ENCODE measurements at regions not wholly inside any gene's neighbourhood (a gene's known extent, or its start where the extent isn't known, plus 50 kb on each side); places are given as distances from the start of the nearest gene placed in this dataset.

DNA sequence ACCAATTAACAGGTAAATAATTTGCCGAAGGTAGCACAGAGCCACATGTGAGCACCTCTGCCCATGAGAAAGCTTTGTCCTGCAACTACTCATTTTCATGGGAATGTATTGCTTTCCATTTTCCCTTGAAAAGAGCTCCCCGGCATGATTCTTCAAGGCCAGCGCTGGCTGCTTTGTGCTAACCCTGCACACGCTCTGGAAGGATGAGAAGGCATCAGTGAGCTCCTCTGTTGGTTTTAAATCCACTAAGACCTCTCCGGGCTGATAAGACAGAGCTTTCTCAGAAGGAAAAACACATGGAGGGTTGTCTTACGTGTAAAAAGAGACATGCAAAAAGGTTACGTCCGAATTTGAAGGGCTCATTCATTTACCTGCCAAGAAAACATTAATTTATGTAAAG, 553.9 kb upstream of the MKI67 start:
- Histone ChIP-seq H3K36me3 (no peaks in the 10 kb centered on the region), H3K4me3 (no peak overlapping the region), H3K9ac (no peak overlapping the region), H3K4me2 (no peak overlapping the region), H3K27ac (no peak overlapping the region), H3K27me3 (no peaks in the 10 kb centered on the region), H3K9me3 (no peaks in the 10 kb centered on the region), H4K20me1 (no peaks in the 10 kb centered on the region), H3K4me1 (peaks cover 13% of the 10 kb centered on the region)
- no peak for TF ChIP-seq Cebpa-rat (IDR thresholded peaks at IDR 0.05)

DNA sequence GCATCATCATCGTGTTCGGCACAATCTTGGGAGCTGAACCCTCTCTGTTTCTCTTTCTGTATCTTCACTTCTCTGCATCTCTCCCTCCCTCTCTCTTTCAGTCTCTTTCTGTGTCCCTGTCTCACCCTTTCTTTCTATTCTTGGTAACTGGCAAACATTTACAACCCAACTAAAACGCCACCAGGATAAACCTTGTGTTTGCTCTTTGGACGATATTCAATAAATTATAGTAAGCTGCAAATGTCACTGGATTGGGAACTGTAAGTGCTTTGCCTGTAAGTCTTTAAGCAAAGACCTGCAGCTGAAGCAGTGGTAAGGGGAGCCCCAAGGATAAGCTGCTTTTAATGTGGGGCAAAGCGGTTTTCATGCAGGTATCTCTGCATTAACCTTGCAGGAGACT, 558.0 kb upstream of the MKI67 start:
- Histone ChIP-seq H4K20me1 (no peaks in the 10 kb centered on the region), H3K4me3 (no peak overlapping the region), H3K4me1 (peaks cover 13% of the 10 kb centered on the region), H3K9me3 (no peaks in the 10 kb centered on the region), H3K27me3 (no peaks in the 10 kb centered on the region), H3K4me2 (no peak overlapping the region), H3K9ac (no peak overlapping the region), H3K27ac (no peak overlapping the region), H3K36me3 (no peaks in the 10 kb centered on the region)
- TF ChIP-seq Cebpa-rat (IDR thresholded peaks at IDR 0.05) = no peak

GRCh38 chr10:128686630-128687278, 560.5 kb upstream of the MKI67 start:
- Histone ChIP-seq H3K4me3 (no peak overlapping the region), H3K4me1 (peaks cover 8% of the 10 kb centered on the region), H3K4me2 (no peak overlapping the region), H3K27ac (no peak overlapping the region), H3K9me3 (no peaks in the 10 kb centered on the region), H4K20me1 (no peaks in the 10 kb centered on the region), H3K36me3 (no peaks in the 10 kb centered on the region), H3K9ac (no peak overlapping the region), H3K27me3 (no peaks in the 10 kb centered on the region)
- no peak for TF ChIP-seq Cebpa-rat (IDR thresholded peaks at IDR 0.05)

GRCh38 chr10:128687408-128687807, 561.2 kb upstream of the MKI67 start:
- TF ChIP-seq Cebpa-rat (IDR thresholded peaks at IDR 0.05) = no peak
- Histone ChIP-seq H3K4me3 (no peak overlapping the region), H3K27me3 (no peaks in the 10 kb centered on the region), H3K36me3 (no peaks in the 10 kb centered on the region), H3K27ac (no peak overlapping the region), H3K4me2 (no peak overlapping the region), H4K20me1 (no peaks in the 10 kb centered on the region), H3K9me3 (no peaks in the 10 kb centered on the region), H3K9ac (no peak overlapping the region), H3K4me1 (peaks cover 7% of the 10 kb centered on the region)

- no peak overlapping the region for H3K27ac ChIP-seq
- H3K4me2 ChIP-seq = no peak overlapping the region
- H3K4me3 ChIP-seq = no peak overlapping the region
- H3K36me3 ChIP-seq = no peaks in the 10 kb centered on the region
- no peaks in the 10 kb centered on the region for H3K9me3 ChIP-seq
- H4K20me1 ChIP-seq = no peaks in the 10 kb centered on the region
- TF ChIP-seq Cebpa-rat (IDR thresholded peaks at IDR 0.05) = no peak
- H3K4me1 ChIP-seq = peaks cover under 1% of the 10 kb centered on the region; the same call in 1 of the 2 replicates
- H3K9ac ChIP-seq = no peak overlapping the region
- no peaks in the 10 kb centered on the region for H3K27me3 ChIP-seq
Observed at GRCh38 chr10:128687927-128688549, 561.8 kb upstream of the MKI67 start.

DNA sequence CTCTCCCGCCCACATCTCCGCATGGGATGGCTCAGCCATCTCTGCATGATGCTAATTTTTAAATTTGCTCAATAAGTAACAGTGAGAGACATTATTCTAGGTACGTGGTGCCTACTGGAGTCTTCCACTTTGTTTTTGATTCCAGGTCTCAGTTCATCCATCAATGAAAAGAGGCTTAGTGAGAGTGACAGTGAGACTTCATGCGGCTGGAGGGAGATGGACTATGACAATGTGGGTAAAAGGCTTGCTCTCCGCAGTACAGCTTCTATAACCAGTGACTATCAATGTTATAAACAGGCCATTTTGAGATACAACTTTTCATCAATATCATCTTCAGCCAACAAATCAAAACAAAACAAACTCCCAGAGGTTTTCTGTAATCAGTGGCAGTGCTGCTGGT, 563.4 kb upstream of the MKI67 start:
- Histone ChIP-seq H3K27ac (no peak overlapping the region), H3K9me3 (no peaks in the 10 kb centered on the region), H3K36me3 (no peaks in the 10 kb centered on the region), H3K4me2 (no peak overlapping the region), H3K4me3 (no peak overlapping the region), H3K27me3 (no peaks in the 10 kb centered on the region), H3K4me1 (no peaks in the 10 kb centered on the region), H4K20me1 (no peaks in the 10 kb centered on the region), H3K9ac (no peak overlapping the region)
- no peak for TF ChIP-seq Cebpa-rat (IDR thresholded peaks at IDR 0.05)

GRCh38 chr10:128693493-128694131, 567.4 kb upstream of the MKI67 start:
- no peaks in the 10 kb centered on the region for H3K9me3 ChIP-seq
- H3K4me1 ChIP-seq = peaks cover 8% of the 10 kb centered on the region
- H3K36me3 ChIP-seq = no peaks in the 10 kb centered on the region
- TF ChIP-seq Cebpa-rat (IDR thresholded peaks at IDR 0.05) = no peak
- H3K27me3 ChIP-seq = no peaks in the 10 kb centered on the region
- H4K20me1 ChIP-seq = no peaks in the 10 kb centered on the region
- no peak overlapping the region for H3K4me3 ChIP-seq
- H3K9ac ChIP-seq = no peak overlapping the region
- no peak overlapping the region for H3K4me2 ChIP-seq
- H3K27ac ChIP-seq = no peak overlapping the region

- H4K20me1 ChIP-seq = no peaks in the 10 kb centered on the region
- H3K27ac ChIP-seq = no peak overlapping the region
- H3K4me2 ChIP-seq = no peak overlapping the region
- no peak for TF ChIP-seq Cebpa-rat (IDR thresholded peaks at IDR 0.05)
- H3K4me1 ChIP-seq = peaks cover 8% of the 10 kb centered on the region
- no peak overlapping the region for H3K9ac ChIP-seq
- H3K36me3 ChIP-seq = no peaks in the 10 kb centered on the region
- H3K9me3 ChIP-seq = no peaks in the 10 kb centered on the region
- no peaks in the 10 kb centered on the region for H3K27me3 ChIP-seq
- no peak overlapping the region for H3K4me3 ChIP-seq
Observed at GRCh38 chr10:128694168-128694850, 568.1 kb upstream of the MKI67 start.

DNA sequence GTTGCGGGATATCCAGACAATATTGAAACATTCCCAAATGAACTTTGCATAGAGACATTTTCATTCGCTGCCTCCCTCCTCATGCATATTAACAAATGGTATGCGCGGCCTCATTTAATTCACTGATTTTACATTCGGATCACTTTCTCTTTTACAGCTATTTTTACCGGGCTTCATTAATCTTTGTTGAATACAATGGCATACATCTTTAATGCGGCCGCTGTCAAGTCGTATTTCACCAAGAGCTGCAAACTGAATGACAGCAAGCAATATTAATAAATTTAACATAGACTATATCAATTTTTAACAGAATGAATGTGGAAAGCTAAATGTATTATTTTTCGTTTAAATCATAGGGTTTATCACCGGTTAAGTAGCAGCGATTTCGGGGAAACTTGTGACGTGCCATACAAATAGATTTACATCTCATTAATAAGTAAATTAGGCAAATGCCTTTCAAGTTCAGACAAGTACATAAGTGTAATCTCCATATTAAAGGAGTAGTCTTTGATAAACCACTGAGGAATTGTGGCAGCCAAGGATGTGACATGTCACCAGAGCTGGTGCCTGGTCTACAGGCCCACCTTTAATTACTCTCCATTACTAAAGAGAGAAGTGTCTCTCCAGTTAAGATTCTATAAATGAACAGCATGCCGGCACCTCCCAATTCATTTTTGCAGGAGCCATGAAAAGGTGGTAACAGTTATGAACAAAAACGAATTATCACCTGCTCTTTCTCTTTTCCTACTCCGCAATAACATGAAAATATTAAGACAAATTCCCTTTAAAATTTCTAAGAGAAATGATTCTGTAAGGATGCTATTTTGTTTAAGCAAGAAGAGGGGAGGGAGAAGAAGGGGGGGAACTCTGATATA, 568.9 kb upstream of the MKI67 start:
- TF ChIP-seq Cebpa-rat (IDR thresholded peaks at IDR 0.05) = no peak
- Histone ChIP-seq H3K4me2 (no peak overlapping the region), H3K27ac (no peak overlapping the region), H3K4me1 (peaks cover 8% of the 10 kb centered on the region), H3K4me3 (no peak overlapping the region), H4K20me1 (no peaks in the 10 kb centered on the region), H3K36me3 (no peaks in the 10 kb centered on the region), H3K9ac (no peak overlapping the region), H3K9me3 (no peaks in the 10 kb centered on the region), H3K27me3 (no peaks in the 10 kb centered on the region)
